ENCODE measurements at regions not wholly inside any gene's neighbourhood (a gene's known extent, or its start where the extent isn't known, plus 50 kb on each side); places are given as distances from the start of the nearest gene placed in this dataset.

GRCh38 chr2:139045524-139045923, 265.3 kb upstream of the NXPH2 start:
- TF ChIP-seq RAD21 (IDR thresholded peaks at IDR 0.05; ENCODE audit: low read depth) = no peak
- no peak for TF ChIP-seq REST (IDR thresholded peaks at IDR 0.05; ENCODE audit: low read depth)
- TF ChIP-seq YY1 (IDR thresholded peaks at IDR 0.05; ENCODE audit: low read depth) = no peak
- TF ChIP-seq CEBPB (IDR thresholded peaks at IDR 0.05) = no peak
- no peak for TF ChIP-seq EP300 (IDR thresholded peaks at IDR 0.05; ENCODE audit: borderline replicate concordance)
- TF ChIP-seq EGR1 (IDR thresholded peaks at IDR 0.05) = no peak
- no peak for TF ChIP-seq TEAD4 (IDR thresholded peaks at IDR 0.05)
- TF ChIP-seq USF1 (IDR thresholded peaks at IDR 0.05) = no peak

All from Ishikawa (cell line).